Spleen (tissue), 11 donors: ENCODE measurements at regions not wholly inside any gene's neighbourhood (a gene's known extent, or its start where the extent isn't known, plus 50 kb on each side); places are given as distances from the start of the nearest gene placed in this dataset.
"Not testable (repeated sequence)": the region's sequence is repeated elsewhere in the genome, so short reads cannot be mapped to it uniquely, and the experiment has no call there.

Source experiments
- DNase-seq: peaks from one replicate; pipeline ENCODE4 v3.0.0-alpha.2; 2020
- H3K27ac ChIP-seq, 8 donors: fragments of 200-600 bp; sonication (generic) in 7 of 8; 1 replicate in 4 of 8; 2 replicates in 4 of 8; pipeline versions ENCODE4 v1.5.0 to v1.8.0; 2016 to 2021; ENCODE audit warnings: inconsistent platforms in 4 of 8, mild to moderate bottlenecking in 4 of 8, moderate library complexity in 1 of 8
- H3K27me3 ChIP-seq, 7 donors: fragments of 200-600 bp; sonication (generic) in 6 of 7; replicated peaks in 1 of 7; 1 replicate in 4 of 7; 2 replicates in 3 of 7; pipeline versions ENCODE4 v1.5.0 to v1.8.0; 2016 to 2021; ENCODE audit warnings: inconsistent platforms in 3 of 7, mild to moderate bottlenecking in 1 of 7
- H3K36me3 ChIP-seq, 6 donors: fragments of 200-600 bp; sonication (generic) in 5 of 6; 1 replicate in 4 of 6; 2 replicates in 2 of 6; pipeline versions ENCODE4 v1.5.0 to v1.8.0; 2016 to 2021; ENCODE audit warnings: inconsistent platforms in 2 of 6
- H3K4me1 ChIP-seq, 6 donors: fragments of 200-600 bp; sonication (generic) in 5 of 6; 1 replicate in 3 of 6; 2 replicates in 3 of 6; pipeline versions ENCODE4 v1.5.0 to v1.8.0; 2016 to 2021; ENCODE audit warnings: inconsistent platforms in 3 of 6
- H3K4me3 ChIP-seq, 8 donors: fragments of 200-600 bp; sonication (generic) in 7 of 8; 1 replicate in 4 of 8; 2 replicates in 4 of 8; pipeline versions ENCODE4 v1.5.0 to v1.8.0; 2016 to 2021; ENCODE audit warnings: inconsistent platforms in 4 of 8, mild to moderate bottlenecking in 4 of 8, moderate library complexity in 2 of 8
- H3K9me3 ChIP-seq, 8 donors: fragments of 200-600 bp; sonication (generic) in 7 of 8; 1 replicate in 4 of 8; 2 replicates in 4 of 8; pipeline versions ENCODE4 v1.5.0 to v1.8.0; 2016 to 2021; ENCODE audit warnings: inconsistent platforms in 4 of 8
- POLR2A ChIP-seq, 3 donors: fragments of 450-650 bp; IDR thresholded peaks; one replicate each; pipeline ENCODE4 v1.5.1; 2017; ENCODE audit warnings: antibody characterized with exemption in 3 of 3, mild to moderate bottlenecking in 1 of 3
- POLR2AphosphoS5 ChIP-seq, 3 donors: sonication (generic); formaldehyde crosslinking; IDR thresholded peaks; one replicate each; pipeline ENCODE4 v1.5.1; 2017; ENCODE audit warnings: antibody characterized with exemption in 3 of 3
- WGBS, 5 donors: extraction: QIAGEN DNeasy Blood & Tissue Kit in 3 of 5; methylation state at CpG; one replicate each; pipeline versions ENCODE4 v1.1.5 to v1.1.7; 2013 to 2018; 5-methylcytosine and 5-hydroxymethylcytosine counted together
- intact Hi-C: fragments of 100-400 bp; cut with DNase I; formaldehyde crosslinking; loops from one replicate; pipeline ENCODE4 v1.15.0; 2023; ENCODE audit warnings: low total_unique reads
- TF ChIP-seq, protein P1 (sequence below), 11 experiments: fragments of 200-600 bp in 7 of 11; fragments of 450-650 bp in 4 of 11; sonication (generic) in 4 of 11; IDR thresholded peaks in 8 of 11; conservative IDR thresholded peaks in 3 of 11; 1 replicate in 7 of 11; 2 replicates in 4 of 11; pipeline versions ENCODE4 v1.4.0 to v1.8.0; 2016 to 2021; ENCODE audit warnings: antibody characterized with exemption in 11 of 11, inconsistent platforms in 4 of 11, mild to moderate bottlenecking in 1 of 11
- donor health status: healthy with polysubstance abuse.
- donor health status: DM: no; HTN: no; CAD: no; lungs with moderate emphysema.
- donor health status: DM: no; HTN: no; CAD: no.
- donor health status: Bipolar disorder and iron deficiency.
- donor health status: healthy.
- donor health status: DM: no; HTN: no; CAD: no.
- donor health status: DM: yes; HTN: yes; CAD: no.

GRCh38 chr5:135170500-135170899 is 136.5 kb upstream of the PITX1 start:
- Histone ChIP-seq H3K27me3 (peaks cover 0 to 77% (median 6%) of the 10 kb centered on the region in 7 donors), H3K4me1 (no peaks in the 10 kb centered on the region), H3K36me3 (no peaks in the 10 kb centered on the region), H3K9me3 (no peaks in the 10 kb centered on the region), H3K4me3 (no peak overlapping the region), H3K27ac (no peak overlapping the region)
- no peak for DNase-seq
- intact Hi-C loops = no loop called here
- TF ChIP-seq, protein P1, sequence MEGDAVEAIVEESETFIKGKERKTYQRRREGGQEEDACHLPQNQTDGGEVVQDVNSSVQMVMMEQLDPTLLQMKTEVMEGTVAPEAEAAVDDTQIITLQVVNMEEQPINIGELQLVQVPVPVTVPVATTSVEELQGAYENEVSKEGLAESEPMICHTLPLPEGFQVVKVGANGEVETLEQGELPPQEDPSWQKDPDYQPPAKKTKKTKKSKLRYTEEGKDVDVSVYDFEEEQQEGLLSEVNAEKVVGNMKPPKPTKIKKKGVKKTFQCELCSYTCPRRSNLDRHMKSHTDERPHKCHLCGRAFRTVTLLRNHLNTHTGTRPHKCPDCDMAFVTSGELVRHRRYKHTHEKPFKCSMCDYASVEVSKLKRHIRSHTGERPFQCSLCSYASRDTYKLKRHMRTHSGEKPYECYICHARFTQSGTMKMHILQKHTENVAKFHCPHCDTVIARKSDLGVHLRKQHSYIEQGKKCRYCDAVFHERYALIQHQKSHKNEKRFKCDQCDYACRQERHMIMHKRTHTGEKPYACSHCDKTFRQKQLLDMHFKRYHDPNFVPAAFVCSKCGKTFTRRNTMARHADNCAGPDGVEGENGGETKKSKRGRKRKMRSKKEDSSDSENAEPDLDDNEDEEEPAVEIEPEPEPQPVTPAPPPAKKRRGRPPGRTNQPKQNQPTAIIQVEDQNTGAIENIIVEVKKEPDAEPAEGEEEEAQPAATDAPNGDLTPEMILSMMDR (IDR thresholded peaks at IDR 0.05 in 8 of 11, conservative IDR thresholded peaks at IDR 0.05 in 3 of 11) = no peak
- TF ChIP-seq POLR2A (IDR thresholded peaks at IDR 0.05) (no peak), POLR2AphosphoS5 (IDR thresholded peaks at IDR 0.05) (no peak)
- WGBS, 5 donors = 87 to 97% (median 91%) methylated on average over 2 of the region's 2 CpGs

DNA sequence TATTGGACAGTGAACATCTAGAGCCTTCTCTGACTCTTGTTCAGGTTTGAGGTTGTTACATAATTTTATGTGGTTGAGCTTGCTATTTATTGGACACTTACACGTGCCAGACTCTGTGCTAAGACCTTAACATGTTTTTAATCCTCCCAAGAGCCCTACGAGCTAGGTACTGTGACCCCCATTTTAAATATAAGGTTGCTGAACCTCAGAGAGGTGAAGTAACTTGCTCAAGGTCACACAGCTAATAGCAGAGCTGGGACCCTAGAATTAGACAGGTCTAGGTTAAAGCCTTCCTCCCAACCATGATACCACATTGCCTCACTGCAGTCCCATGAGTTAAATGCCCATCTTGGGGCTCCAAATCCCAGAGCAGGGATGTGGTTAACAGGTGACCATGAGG is 135.7 kb upstream of the PITX1 start:
- peaks cover 0 to 72% (median 6%) of the 10 kb centered on the region in 7 donors for H3K27me3 ChIP-seq
- no peaks in the 10 kb centered on the region for H3K36me3 ChIP-seq
- no peak for DNase-seq
- TF ChIP-seq POLR2A (IDR thresholded peaks at IDR 0.05) (no peak), POLR2AphosphoS5 (IDR thresholded peaks at IDR 0.05) (no peak)
- TF ChIP-seq, protein P1 (IDR thresholded peaks at IDR 0.05 in 8 of 11, conservative IDR thresholded peaks at IDR 0.05 in 3 of 11) = no peak
- H3K27ac ChIP-seq = no peak overlapping the region
- no peaks in the 10 kb centered on the region for H3K4me1 ChIP-seq
- no peak overlapping the region for H3K4me3 ChIP-seq
- 35 to 51% (median 42%) methylated on average over 2 of the region's 2 CpGs for WGBS, 5 donors
- peaks cover 0 to 4% (median 0%) of the 10 kb centered on the region in 8 donors for H3K9me3 ChIP-seq
- intact Hi-C loops = no loop called here

GRCh38 chr5:135167634-135168033 is 133.6 kb upstream of the PITX1 start:
- no peak for DNase-seq
- Histone ChIP-seq H3K4me3 (no peak overlapping the region), H3K27me3 (peaks cover 0 to 68% (median 6%) of the 10 kb centered on the region in 7 donors), H3K4me1 (no peaks in the 10 kb centered on the region), H3K27ac (no peak overlapping the region), H3K36me3 (no peaks in the 10 kb centered on the region), H3K9me3 (peaks cover 0 to 4% (median 0%) of the 10 kb centered on the region in 8 donors)
- WGBS, 5 donors = 47 to 74% (median 61%) methylated on average over 4 of the region's 4 CpGs
- TF ChIP-seq, protein P1 (IDR thresholded peaks at IDR 0.05 in 8 of 11, conservative IDR thresholded peaks at IDR 0.05 in 3 of 11) = no peak
- TF ChIP-seq POLR2A (IDR thresholded peaks at IDR 0.05) = no peak
- TF ChIP-seq POLR2AphosphoS5 (IDR thresholded peaks at IDR 0.05) = no peak
- intact Hi-C loops = no loop called here

GRCh38 chr5:135164873-135165614 is 131.0 kb upstream of the PITX1 start:
- H3K9me3 ChIP-seq, H3K4me1 ChIP-seq, H3K36me3 ChIP-seq, intact Hi-C loops, DNase-seq, H3K27ac ChIP-seq, H3K4me3 ChIP-seq: not testable (repeated sequence)
- 58 to 90% (median 81%) methylated on average over 4 of the region's 4 CpGs for WGBS, 5 donors
- H3K27me3 ChIP-seq = peaks cover 0 to 70% (median 6%) of the 10 kb centered on the region in 7 donors
